HG03095 (cell line): ENCODE measurements at regions not wholly inside any gene's neighbourhood (a gene's known extent, or its start where the extent isn't known, plus 50 kb on each side); places are given as distances from the start of the nearest gene placed in this dataset.
"Not testable (repeated sequence)": the region's sequence is repeated elsewhere in the genome, so short reads cannot be mapped to it uniquely, and the experiment has no call there.

Source experiments
- ATAC-seq: cut with Tn5 transposase; IDR thresholded peaks from one replicate; pipeline ENCODE4 v1.9.1; 2021; ENCODE audit warnings: moderate library complexity; ENCODE audit not compliant: unreplicated experiment

GRCh38 chr5:91285062-91285461, 98.1 kb downstream of the ARRDC3 start:
- not testable (repeated sequence) for ATAC-seq

- no peak for ATAC-seq
Measured at GRCh38 chr5:91283899-91284298, 99.2 kb downstream of the ARRDC3 start.

- no peak for ATAC-seq
Measured at GRCh38 chr5:91283326-91283725, 99.8 kb downstream of the ARRDC3 start.

- ATAC-seq, result no peak
Measured at GRCh38 chr5:91282210-91282609, 100.9 kb downstream of the ARRDC3 start.

- ATAC-seq, result no peak
Measured at GRCh38 chr5:91281401-91281800, 101.7 kb downstream of the ARRDC3 start.

GRCh38 chr5:91280362-91281269, 102.5 kb downstream of the ARRDC3 start:
- ATAC-seq, result peak; percentile 92

GRCh38 chr5:91277840-91278239, 105.3 kb downstream of the ARRDC3 start:
- ATAC-seq, result no peak

- no peak for ATAC-seq
Measured at GRCh38 chr5:91277093-91277626, 106.0 kb downstream of the ARRDC3 start.

- peak; percentile 89 for ATAC-seq
Measured at GRCh38 chr5:91272858-91273257, 110.3 kb downstream of the ARRDC3 start.

- ATAC-seq, result peak; percentile 56
Measured at GRCh38 chr5:91271999-91272398, 111.1 kb downstream of the ARRDC3 start.

- ATAC-seq, result no peak
Measured at GRCh38 chr5:91269198-91269597, 113.9 kb downstream of the ARRDC3 start.

- ATAC-seq, result peak; percentile 62
Measured at GRCh38 chr5:91266184-91266705, 116.9 kb downstream of the ARRDC3 start.

GRCh38 chr5:91264311-91265051, 118.6 kb downstream of the ARRDC3 start:
- no peak for ATAC-seq

- no peak for ATAC-seq
Measured at GRCh38 chr5:91263898-91264297, 119.2 kb downstream of the ARRDC3 start.

GRCh38 chr5:91257301-91257700, 125.8 kb downstream of the ARRDC3 start:
- ATAC-seq, result no peak

GRCh38 chr5:91256142-91256524, 127.0 kb downstream of the ARRDC3 start:
- ATAC-seq, result no peak

- ATAC-seq, result no peak
Measured at GRCh38 chr5:91255396-91256141, 127.5 kb downstream of the ARRDC3 start.

- ATAC-seq, result no peak
Measured at GRCh38 chr5:91252916-91253315, 130.2 kb downstream of the ARRDC3 start.

GRCh38 chr5:91245871-91246270, 137.2 kb downstream of the ARRDC3 start:
- ATAC-seq, result no peak

GRCh38 chr5:91245074-91245452, 138.1 kb downstream of the ARRDC3 start:
- ATAC-seq, result no peak
